Peyer's patch (tissue), 4 donors: ENCODE measurements at regions not wholly inside any gene's neighbourhood (a gene's known extent, or its start where the extent isn't known, plus 50 kb on each side); places are given as distances from the start of the nearest gene placed in this dataset.

Experiments used
- DNase-seq, 3 donors: peaks; one replicate each; pipeline ENCODE4 v3.0.0-alpha.2; 2017 to 2019
- H3K27ac ChIP-seq, 4 donors: fragments of 200-600 bp; sonication (generic); one replicate each; pipeline ENCODE4 v1.5.1; 2016 to 2019
- H3K27me3 ChIP-seq, 2 donors: fragments of 200-600 bp; sonication (generic); one replicate each; pipeline ENCODE4 v1.5.1; 2019
- H3K36me3 ChIP-seq, 3 donors: fragments of 200-600 bp; sonication (generic); one replicate each; pipeline ENCODE4 v1.5.1; 2016 to 2019
- H3K4me1 ChIP-seq, 4 donors: fragments of 200-600 bp; sonication (generic); one replicate each; pipeline ENCODE4 v1.5.1; 2016 to 2019
- H3K4me3 ChIP-seq, 4 donors: fragments of 200-600 bp; sonication (generic); 1 replicate in 3 of 4; 2 replicates in 1 of 4; pipeline ENCODE4 v1.5.1; 2016 to 2019; ENCODE audit warnings: mild to moderate bottlenecking in 1 of 4
- H3K9me3 ChIP-seq, 4 donors: fragments of 200-600 bp; sonication (generic); one replicate each; pipeline ENCODE4 v1.5.1; 2016 to 2019; ENCODE audit warnings: mild to moderate bottlenecking in 1 of 4
- POLR2A ChIP-seq, 2 donors: fragments of 450-650 bp; IDR thresholded peaks; one replicate each; pipeline ENCODE4 v1.5.1; 2017; ENCODE audit warnings: antibody characterized with exemption in 2 of 2, mild to moderate bottlenecking in 2 of 2, moderate library complexity in 2 of 2
- TF ChIP-seq, protein P1 (sequence below), 6 experiments: fragments of 450-650 bp in 4 of 6; fragments of 200-600 bp in 2 of 6; sonication (generic) in 1 of 6; IDR thresholded peaks; one replicate each; pipeline ENCODE4 v1.5.1; 2017 to 2019; ENCODE audit warnings: antibody characterized with exemption in 6 of 6, mild to moderate bottlenecking in 3 of 6, moderate library complexity in 1 of 6

DNA sequence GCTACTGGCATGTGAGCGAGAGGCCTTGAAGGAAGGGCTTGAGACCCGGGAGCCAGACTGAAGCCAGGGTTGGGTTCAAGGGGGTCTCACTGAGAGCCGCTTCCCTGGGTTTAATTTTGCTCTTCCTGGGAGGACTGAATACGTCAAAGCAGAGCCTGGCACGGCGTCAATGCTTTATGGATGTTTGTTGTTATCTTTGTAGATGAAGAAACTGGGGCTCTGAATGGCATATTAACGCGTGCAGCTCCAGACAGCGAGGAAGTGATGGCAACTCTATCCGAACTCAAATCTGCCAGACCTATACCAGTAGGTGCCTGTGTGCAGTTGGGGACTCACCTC lies 152.8 kb upstream of the PARP11 start:
- Histone ChIP-seq H3K27me3 (no peaks in the 10 kb centered on the region), H3K4me3 (no peak overlapping the region), H3K4me1 (peaks cover 0 to 20% (median 1%) of the 10 kb centered on the region in 4 donors), H3K27ac (no peak overlapping the region), H3K9me3 (no peaks in the 10 kb centered on the region), H3K36me3 (no peaks in the 10 kb centered on the region)
- DNase-seq: no peak
- no peak for TF ChIP-seq POLR2A (IDR thresholded peaks at IDR 0.05)
- TF ChIP-seq, protein P1, sequence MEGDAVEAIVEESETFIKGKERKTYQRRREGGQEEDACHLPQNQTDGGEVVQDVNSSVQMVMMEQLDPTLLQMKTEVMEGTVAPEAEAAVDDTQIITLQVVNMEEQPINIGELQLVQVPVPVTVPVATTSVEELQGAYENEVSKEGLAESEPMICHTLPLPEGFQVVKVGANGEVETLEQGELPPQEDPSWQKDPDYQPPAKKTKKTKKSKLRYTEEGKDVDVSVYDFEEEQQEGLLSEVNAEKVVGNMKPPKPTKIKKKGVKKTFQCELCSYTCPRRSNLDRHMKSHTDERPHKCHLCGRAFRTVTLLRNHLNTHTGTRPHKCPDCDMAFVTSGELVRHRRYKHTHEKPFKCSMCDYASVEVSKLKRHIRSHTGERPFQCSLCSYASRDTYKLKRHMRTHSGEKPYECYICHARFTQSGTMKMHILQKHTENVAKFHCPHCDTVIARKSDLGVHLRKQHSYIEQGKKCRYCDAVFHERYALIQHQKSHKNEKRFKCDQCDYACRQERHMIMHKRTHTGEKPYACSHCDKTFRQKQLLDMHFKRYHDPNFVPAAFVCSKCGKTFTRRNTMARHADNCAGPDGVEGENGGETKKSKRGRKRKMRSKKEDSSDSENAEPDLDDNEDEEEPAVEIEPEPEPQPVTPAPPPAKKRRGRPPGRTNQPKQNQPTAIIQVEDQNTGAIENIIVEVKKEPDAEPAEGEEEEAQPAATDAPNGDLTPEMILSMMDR (IDR thresholded peaks at IDR 0.05): no peak

DNA sequence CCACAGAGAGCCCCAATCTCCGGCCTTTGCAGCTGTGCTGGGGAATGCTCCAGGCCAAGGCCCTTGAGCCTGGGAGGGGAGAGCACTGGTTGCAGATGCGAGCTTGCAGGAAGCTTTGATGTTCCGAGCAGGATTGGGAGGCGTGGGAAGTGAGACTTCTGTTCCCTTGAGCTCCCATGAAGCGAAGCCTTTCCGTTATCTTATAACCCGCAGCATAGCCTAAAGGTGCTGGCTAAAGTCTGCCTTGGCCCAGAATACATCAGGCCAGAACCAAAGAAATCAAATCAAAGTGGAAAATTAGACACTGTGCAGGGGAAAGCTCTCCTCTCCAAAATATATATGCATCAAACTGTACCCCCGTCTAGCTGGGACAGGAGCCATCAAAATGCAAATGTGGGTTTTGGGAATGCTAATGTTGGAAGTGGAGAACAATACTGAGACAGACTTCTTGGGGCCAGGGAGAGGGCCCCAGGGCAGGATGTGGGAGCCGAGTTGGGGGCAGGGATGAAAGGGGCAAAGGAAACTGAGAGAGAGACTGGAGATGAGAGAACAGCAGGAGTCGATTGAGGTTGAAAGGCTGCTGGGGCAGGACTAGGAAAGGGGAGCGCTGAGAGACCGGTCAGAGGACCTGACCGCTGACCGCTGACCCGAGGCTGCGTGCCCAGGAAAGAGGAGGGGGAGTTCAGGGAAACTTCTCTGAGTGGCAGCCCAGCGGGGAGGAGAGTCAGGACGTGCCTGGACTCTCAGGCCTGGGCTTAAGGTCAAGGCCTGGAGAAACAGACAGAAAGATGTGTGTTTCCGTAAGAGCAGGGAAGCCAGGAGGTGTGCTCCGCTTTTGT lies 152.2 kb upstream of the PARP11 start:
- no peaks in the 10 kb centered on the region for H3K36me3 ChIP-seq
- no peak for DNase-seq
- no peak overlapping the region for H3K4me3 ChIP-seq
- no peaks in the 10 kb centered on the region for H3K27me3 ChIP-seq
- no peaks in the 10 kb centered on the region for H3K9me3 ChIP-seq
- peaks cover 0 to 14% (median 0%) of the 10 kb centered on the region in 4 donors for H3K4me1 ChIP-seq
- TF ChIP-seq, protein P1 (IDR thresholded peaks at IDR 0.05): no peak
- no peak for TF ChIP-seq POLR2A (IDR thresholded peaks at IDR 0.05)
- no peak overlapping the region for H3K27ac ChIP-seq

DNA sequence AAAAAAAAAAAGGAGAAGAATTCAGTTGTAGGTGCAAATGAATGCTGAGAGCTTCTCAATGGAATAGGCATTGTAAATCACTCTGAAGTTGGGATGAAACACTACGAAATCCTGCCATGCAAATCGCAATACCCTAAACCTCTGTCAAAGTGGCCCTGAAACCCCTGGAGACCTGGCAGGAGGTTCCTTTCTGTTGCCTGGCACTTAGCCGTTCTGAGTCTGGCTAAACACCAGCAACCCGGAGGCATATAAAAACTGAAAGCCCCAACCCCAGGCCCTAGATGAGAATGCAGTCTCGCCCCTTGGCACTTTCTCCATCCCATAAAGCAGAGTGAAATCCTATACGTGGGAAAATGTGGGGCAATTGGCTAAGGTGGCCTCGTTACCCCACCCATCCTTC lies 151.5 kb upstream of the PARP11 start:
- TF ChIP-seq, protein P1 (IDR thresholded peaks at IDR 0.05): no peak
- no peak for TF ChIP-seq POLR2A (IDR thresholded peaks at IDR 0.05)
- Histone ChIP-seq H3K27me3 (no peaks in the 10 kb centered on the region), H3K9me3 (no peaks in the 10 kb centered on the region), H3K36me3 (no peaks in the 10 kb centered on the region), H3K4me3 (no peak overlapping the region), H3K4me1 (peaks cover 0 to 13% (median 0%) of the 10 kb centered on the region in 4 donors), H3K27ac (no peak overlapping the region)
- no peak for DNase-seq

DNA sequence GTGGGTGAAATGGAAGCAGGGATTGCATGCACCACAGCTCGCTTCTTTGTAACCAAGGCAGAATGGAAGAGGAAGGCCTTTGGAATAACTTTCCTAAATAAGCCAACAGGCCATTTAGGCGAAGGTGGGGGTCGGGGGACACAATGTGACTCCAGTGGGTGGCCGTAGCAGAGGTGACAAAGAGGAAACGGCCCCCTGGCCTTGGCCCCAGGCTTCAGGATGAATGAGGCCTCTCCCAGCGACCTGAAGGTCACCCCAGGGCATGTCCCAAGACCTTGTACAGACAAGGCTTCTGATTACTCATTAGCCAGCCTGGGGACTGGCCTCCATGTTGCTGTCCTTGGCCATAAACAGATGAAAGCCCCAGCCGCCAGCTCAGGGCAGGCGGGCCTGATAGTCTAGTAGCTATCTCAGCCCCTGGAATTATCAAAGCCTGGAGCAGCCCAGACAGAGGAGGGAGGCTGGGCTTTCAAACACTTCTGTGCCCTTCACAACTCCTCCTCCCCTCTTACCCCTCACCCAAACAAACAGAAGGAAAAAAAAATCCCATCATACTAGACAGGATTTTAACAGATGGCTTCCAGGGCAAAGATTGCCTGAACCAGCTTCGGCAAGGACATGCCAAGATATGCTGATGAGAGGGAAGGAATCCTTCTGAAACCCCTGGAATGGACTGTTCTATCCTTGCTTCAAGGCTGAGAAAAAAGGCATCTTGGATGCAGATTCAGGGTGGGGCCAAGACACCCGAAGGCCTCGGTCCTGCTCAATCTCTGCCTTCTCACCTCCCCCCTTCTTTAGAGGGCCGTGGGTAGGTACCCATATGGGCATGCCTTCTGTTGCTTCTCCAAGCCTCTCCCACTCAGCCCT lies 142.3 kb upstream of the PARP11 start:
- no peaks in the 10 kb centered on the region for H3K36me3 ChIP-seq
- peaks cover 0 to 38% (median 2%) of the 10 kb centered on the region in 4 donors for H3K4me1 ChIP-seq
- H3K27me3 ChIP-seq: no peaks in the 10 kb centered on the region
- no peak overlapping the region for H3K4me3 ChIP-seq
- H3K9me3 ChIP-seq: no peaks in the 10 kb centered on the region
- DNase-seq: peak in 2 of 3 donors; percentile 84 to 89
- no peak for TF ChIP-seq POLR2A (IDR thresholded peaks at IDR 0.05)
- TF ChIP-seq, protein P1 (IDR thresholded peaks at IDR 0.05): no peak
- peak overlapping the region in 2 of 4 donors; percentile 51 to 73 for H3K27ac ChIP-seq

DNA sequence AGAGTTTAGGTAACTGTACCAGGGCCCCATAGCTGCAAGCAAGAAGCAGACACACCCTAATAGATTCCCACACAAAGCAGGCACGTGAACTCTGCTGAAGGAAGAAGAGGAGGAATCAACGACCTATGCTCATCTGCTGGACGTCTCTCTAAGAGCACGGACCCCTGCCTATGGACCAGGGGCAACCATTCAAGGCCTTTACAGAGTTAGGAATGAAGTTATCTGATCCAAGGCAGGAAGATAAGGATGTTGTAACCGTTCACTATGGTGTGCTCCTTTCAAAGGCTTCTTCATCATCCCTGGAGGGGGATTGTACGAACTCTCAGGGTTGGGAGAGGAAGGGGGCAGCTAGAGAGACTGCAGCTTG lies 141.6 kb upstream of the PARP11 start:
- peak overlapping the region in 2 of 4 donors; percentile 51 to 73 for H3K27ac ChIP-seq
- TF ChIP-seq POLR2A (IDR thresholded peaks at IDR 0.05): no peak
- TF ChIP-seq, protein P1 (IDR thresholded peaks at IDR 0.05): no peak
- H3K27me3 ChIP-seq: no peaks in the 10 kb centered on the region
- no peaks in the 10 kb centered on the region for H3K9me3 ChIP-seq
- H3K4me1 ChIP-seq: peaks cover 0 to 38% (median 2%) of the 10 kb centered on the region in 4 donors
- no peak overlapping the region for H3K4me3 ChIP-seq
- no peaks in the 10 kb centered on the region for H3K36me3 ChIP-seq
- DNase-seq: no peak
